Hindlimb muscle (tissue), 1 donor: ENCODE measurements at regions not wholly inside any gene's neighbourhood (a gene's known extent, or its start where the extent isn't known, plus 50 kb on each side); places are given as distances from the start of the nearest gene placed in this dataset.

Experiments
- DNase-seq: peaks from one replicate; pipeline ENCODE4 v3.0.0-alpha.2; 2013

DNA sequence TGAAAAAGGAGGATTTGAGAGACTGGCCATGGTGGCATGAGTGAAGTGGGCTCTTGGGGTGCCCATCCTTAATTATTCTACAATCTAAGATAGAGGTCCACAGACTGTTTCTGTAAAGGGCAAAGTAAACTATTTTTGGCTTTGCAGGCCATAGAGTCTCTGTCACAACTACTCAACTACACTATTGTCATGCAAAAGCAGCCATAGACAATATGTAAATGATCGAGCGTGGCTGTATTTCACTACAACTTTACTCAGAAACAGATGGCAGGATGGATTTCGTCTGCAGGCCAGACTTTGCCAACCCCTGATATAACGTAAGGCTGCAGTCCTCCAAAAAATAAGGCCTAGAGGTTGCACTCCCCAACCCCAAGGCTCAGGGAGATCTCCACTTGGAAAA lies 58.2 kb upstream of the NAA20 start:
- no peak for DNase-seq

DNA sequence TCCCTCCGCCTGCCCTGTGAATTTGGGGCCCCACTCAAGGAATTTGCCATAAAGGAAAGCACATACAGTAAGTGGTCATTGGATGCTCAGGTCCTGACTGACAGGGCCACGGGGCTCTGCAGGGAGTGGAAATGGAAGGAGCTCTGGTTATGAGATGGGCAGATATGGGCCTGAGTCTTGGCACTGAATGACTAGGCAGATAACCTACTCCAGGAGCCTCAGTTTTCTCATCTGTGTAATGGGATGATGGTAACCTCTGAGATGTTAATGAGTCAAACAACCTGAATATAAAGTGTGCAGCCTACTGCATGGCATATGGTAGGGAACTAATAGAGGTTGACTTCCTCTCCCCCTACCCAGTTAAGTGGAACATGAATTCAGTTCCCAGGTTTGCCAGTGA lies 56.4 kb upstream of the NAA20 start:
- no peak for DNase-seq

DNA sequence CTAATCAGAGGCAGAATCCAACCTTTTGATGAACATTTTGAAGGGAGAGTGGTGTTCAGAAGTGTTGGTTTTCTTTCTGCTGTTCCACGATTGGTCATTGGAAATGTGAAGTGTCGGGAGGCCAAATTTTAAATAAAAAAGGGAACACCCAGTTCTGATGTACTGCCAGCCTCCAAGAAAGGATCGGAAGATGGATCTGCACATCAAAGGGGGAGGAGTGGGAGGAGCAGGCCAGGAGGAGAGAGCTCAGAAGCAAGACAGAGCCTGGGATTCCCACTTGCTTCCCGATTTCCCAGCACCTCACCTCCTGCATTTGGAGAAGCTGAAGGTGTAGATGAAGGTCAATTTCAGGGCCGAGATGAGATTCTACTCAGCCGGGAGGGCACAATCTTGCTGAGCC lies 55.9 kb upstream of the NAA20 start:
- no peak for DNase-seq

DNA sequence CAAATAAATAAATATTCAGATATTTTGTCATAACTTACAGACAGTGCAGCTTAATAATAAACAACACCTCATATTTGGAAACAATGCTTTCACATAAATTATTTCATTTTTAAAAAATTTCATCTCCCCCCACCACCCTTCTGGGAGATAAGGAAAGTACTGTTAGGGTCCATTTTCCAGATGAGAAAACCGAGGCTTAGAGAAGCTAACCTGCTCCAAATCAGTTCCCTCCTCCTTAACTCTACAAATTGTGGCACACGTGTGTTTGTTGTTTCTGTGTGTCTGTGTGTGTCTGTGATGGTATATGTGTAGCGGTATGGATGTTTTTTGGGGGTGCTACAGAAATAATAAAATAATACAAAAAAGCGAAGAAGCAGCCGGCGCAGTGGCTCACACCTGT lies 54.2 kb upstream of the NAA20 start:
- no peak for DNase-seq

DNA sequence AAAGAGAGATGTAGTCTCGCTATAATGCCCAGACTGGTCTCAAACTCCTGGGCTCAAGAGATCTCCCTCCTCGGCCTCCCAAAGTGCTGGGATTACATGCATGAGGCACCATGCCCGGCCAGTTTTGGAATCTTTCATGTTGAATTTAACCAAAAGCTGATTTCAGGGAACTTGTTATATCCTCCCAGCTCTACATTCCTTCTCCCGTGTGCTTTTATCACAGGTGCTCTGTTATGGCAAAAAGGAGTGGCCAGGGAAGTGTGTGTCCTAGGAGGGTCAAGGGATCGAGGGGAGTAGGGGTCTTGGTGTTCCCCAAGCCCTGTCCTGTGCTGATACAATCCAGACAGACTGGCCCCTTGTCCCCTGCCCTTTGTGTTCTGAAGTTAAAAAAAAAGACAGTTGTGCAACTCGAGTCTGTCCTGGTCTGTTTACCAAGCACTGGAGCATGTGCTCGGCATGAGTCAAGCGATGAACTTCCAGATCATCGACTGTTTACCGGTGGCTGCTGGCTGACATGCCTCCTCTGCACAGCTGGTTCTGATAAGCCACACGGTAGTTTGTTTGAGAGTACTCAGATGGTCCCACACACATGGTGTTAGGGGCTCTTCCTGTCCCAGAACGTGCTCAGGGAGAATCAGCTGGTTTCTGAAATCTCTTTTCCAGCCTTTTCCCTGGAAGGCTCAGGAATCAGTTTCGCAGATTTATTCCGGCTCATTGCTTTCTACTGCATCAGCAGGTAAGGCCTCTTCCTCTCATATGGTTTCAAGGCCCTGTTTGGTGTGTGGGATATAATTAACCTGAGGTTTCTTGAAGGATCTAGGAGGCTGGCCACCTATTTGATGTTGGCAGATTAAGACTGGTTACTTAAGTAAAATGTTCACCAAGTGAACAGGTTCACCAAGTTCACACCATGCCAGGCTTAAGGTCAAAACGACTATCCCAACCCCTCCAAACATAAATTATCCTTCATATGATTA lies 52.6 kb upstream of the NAA20 start:
- no peak for DNase-seq

DNA sequence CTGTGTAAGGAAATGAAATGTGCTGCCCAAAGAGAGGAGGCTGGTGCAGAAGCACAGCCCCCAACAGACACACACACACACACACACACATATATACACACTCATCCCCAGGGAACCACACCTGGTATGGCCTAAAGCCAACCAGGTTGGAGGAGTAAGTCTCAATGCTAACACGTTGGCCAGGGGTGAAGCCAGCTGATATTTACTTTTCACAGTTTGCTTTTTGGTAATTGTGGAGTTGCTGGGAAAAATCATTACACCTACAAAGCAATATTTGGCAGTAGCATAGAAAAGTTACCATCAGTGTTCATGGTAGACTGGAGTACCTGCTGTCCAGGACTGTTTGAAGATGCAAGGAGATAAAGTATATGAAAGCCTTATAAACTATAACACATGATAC lies 50.3 kb upstream of the NAA20 start:
- DNase-seq: no peak
